ENCODE measurements at regions not wholly inside any gene's neighbourhood (a gene's known extent, or its start where the extent isn't known, plus 50 kb on each side); places are given as distances from the start of the nearest gene placed in this dataset.

GRCh38 chr1:38778521-38778920 is 81.1 kb downstream of the RRAGC start:
- TF ChIP-seq CTCF (IDR thresholded peaks at IDR 0.05) (no peak), EZH2 (IDR thresholded peaks at IDR 0.05) (no peak), EZH2phosphoT487 (IDR thresholded peaks at IDR 0.05) (no peak)
